Anterior cingulate cortex (tissue), 58 donors: ENCODE measurements at regions not wholly inside any gene's neighbourhood (a gene's known extent, or its start where the extent isn't known, plus 50 kb on each side); places are given as distances from the start of the nearest gene placed in this dataset.

Experiments
- DNase-seq, 58 donors: peaks; one replicate each; lab custom pipeline; 2025; lab: John Stamatoyannopoulos, UW

DNA sequence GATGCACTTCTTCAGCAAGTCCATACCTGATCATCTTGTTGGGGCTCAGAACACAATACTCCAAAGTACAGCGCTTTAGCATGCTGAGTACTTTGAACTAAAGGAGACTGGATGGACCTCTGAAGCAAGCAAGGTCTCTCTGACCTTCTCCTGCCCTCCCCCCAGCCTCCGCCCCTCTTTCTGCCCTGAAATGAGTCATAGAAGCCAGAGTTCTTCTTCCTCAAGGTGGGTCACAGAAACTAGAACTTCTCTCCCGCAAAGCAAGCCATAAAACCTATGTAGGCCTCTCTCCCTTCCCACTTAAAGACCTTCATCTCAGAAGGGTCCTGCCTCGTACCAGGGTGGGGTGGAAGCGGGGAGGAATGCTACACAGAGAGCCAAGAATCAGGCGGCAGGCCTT is 230.5 kb upstream of the PROK2 start:
- no peak for DNase-seq

DNA sequence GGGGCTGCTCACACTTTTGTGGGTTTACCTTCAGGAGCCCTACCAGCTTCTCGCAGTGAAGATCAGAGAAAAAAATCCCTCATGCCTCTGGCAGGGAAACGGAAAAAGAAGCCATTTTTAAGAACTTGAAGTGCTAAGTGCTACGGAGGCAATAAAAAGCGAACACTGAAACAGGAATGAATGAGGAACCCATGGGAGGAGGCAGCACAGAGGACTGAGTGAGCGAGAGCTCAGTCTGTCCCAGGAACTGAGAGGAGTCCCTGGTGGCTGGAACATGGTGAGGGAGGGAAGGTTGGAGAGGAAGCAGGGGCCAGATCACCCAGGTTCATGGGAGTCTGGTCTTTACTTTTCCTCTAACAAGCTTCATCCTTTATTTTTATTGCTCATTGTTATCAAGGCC is 228.1 kb upstream of the PROK2 start:
- DNase-seq, result no peak

DNA sequence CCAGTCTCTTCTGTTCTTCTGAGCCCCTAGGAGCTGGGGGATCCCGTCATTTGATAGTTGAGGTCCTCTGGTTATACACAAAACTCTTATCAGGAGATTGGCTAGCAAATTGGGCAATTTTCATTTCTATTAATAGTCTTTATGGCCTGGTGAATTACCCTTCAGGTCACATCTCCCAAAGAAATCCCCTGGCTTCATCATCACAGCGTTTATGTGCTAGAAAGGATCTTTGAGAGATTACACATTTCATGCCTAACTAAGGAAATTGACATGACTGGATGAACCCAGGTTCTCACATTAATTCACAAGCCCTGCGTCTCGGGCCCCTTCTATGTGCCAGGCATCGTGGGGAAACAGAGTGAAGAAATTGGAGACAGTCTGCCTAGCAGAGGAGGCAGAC is 227.4 kb upstream of the PROK2 start:
- DNase-seq, result no peak

DNA sequence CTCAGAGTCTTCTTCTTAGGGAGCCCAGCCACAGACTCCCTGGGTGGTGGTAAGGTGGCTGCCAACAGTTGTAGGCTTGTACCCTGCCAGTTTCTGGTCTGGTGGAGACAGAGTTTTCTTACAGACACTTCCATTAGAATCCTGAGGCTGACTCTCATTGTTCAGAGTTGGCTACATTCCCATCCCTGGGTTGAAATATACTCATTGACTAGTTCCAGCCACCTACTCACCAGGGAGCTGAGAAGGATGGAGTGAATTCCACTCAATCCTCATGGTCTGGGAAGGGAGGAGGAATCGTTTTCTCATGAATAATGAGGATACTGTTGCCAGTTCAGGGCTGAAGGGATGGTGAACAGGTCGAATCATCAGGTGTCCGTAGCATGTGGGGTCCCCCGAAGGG is 226.5 kb upstream of the PROK2 start:
- DNase-seq, result peak in 3 of 58 donors; percentile 5 to 29 (median 8)

DNA sequence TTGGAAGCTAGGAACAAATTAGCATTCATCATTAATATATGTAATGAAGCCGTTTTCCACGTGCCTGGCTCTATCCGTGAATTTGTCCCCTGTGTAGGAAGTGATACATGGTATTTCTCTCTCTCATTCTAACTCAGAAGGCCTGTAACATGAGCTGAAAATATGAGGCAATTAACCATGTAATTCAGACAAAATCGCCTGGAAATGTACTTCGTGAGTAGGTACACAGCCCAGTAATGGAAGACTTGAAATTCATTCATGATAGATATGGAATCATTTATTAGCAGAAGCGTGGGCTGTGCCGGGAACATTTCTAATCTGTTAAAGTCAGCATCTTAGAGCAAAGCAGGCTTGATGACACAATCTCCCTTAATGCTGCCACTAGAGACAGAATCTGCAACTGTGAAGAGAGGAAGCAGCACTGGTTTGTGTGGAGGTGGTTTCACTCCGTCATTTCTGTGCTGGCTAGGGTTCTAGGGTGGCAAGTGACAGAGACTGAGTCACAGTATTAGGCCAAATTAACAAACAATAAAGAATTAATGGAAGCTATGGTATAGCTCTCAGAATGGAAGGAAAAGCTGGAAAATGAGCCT is 225.0 kb upstream of the PROK2 start:
- peak in 5 of 58 donors; percentile 1 to 24 (median 9) for DNase-seq

DNA sequence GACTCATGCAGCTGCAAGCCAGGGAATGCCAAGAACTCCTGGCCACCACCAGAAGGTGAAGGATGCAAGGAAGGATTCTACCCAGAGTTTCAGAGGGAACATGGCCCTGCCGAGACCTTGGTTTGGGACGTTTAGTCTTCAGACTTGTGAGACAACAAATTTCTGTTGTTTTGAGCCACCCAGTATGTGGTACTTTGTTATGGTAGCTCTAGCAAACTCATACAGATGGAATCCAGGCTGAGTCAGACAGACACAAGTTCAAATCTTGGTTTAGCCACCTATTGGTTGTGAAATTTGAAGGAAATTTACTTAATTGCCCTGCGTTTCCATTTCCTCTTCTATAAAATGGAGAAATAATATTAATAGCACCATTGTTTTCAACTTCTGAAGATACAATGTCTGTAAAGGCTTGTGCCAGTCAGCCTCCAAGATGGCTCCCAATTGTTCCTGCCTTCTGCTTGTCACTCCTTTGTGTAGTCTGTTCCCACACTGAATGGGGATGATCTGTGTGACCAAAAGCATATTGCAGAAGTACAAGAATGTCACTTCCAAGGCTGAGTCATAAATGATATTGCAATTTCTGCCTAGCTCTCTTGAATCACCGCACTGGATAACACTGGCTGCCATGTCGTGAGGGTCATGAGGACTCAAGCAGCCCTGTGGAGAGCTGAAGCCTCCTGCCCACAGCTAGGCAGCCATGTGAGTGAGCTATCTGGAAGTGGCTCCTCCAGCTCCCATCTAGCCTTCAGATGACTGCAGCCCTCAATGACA is 223.5 kb upstream of the PROK2 start:
- no peak for DNase-seq

DNA sequence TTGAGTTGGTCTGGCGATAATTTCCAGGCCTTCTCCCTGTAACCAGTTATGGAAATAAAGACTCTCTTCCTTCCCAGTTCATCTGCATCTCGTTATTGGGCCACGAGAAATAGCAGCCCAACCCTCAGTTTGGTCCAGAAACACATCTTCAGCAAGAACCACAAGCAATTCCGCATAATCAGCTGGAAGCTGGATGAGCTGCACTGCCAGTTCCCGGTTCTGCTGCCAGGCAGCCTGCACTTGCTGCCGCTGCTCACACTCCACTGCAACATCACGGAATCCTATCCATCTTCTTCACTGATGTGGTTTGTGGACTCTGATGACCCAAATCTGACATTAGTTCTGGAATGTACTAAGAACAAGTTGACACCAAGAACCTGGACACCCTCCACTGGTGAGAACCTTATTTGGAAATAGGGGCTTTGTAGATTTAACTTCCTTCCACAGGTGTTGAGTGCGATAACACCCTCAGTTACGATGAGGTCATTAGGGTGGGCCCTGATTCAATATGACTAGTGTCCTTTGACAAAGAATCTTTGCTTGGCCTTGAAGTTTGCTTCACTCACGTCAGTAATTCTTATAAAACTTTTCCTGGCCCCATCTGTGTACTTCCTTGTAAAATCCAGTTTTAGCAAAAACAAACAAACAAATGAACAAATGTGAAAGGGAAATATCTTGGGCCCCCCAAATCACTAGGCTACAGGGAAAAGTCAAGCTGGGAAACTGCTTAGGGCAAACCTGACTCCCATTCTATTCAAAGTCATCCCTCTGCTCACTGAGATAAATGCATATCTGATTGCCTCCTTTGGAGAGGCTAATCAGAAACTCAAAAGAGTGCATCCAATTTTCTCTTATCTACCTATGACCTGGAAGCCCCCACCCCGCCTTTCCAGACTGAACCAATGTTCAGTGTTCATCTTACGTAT is 221.9 kb upstream of the PROK2 start:
- no peak for DNase-seq

DNA sequence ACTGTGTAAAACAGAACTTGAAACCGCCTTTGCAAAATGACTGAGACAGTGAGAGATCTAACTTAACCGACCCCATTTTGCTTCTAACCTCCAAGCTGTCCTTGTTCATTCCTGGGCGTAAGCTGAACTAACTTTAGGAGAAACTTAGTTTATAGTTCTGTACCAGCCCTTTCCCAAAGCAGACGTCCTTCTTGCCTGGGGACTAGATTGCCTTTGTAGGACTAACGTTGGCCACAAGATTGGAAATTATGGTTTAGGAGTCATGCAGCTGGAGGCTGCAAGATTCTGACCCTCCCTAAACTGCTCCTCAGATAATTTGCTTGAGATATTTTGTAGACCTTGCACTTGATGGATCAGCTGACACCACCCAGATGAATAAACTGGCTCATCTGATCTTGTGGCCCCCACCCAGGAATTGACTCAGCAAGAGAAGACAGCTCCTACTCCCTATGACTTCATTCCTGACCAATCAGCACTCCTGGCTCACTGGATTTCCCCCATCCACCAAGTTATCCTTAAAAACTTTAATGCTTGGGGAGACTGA is 219.9 kb upstream of the PROK2 start:
- DNase-seq, result no peak

DNA sequence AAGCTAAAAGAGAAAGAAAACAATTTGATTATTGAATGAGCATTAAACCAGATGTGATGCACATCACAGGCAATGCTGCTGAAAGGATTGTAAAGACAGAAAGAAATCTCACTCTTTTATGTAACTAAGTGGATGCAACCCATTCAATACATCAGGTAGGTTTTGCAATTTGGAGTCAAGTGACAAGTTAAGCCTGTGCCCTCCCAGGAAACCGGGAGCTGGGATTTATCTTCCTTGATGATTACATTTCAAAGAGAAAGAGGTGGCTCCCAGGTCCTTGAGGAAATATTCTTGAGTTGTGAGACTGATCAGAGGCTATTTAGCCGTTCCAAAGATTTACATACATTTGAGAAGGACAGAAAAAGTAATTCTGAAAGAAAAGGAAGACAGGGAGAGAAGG is 219.0 kb upstream of the PROK2 start:
- DNase-seq, result no peak

DNA sequence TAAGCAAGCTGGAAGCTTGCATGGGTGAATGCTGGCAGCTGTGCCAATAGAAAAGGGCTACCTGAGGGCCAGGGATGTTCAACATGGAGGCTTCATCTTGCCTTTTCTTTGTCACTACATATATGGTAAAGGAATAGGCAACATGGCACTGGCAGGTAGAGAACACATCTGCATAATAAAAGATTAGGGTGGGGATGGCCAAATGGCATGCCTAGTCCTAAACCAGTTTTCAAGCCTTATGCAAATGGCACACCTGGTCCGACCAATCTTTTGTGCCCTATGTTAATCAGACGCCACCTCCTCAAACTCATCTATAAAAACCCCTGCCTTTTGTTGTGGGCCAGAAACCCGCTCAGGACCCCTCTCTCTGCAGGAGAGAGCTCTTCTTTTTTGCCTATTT is 216.8 kb upstream of the PROK2 start:
- DNase-seq, result no peak

DNA sequence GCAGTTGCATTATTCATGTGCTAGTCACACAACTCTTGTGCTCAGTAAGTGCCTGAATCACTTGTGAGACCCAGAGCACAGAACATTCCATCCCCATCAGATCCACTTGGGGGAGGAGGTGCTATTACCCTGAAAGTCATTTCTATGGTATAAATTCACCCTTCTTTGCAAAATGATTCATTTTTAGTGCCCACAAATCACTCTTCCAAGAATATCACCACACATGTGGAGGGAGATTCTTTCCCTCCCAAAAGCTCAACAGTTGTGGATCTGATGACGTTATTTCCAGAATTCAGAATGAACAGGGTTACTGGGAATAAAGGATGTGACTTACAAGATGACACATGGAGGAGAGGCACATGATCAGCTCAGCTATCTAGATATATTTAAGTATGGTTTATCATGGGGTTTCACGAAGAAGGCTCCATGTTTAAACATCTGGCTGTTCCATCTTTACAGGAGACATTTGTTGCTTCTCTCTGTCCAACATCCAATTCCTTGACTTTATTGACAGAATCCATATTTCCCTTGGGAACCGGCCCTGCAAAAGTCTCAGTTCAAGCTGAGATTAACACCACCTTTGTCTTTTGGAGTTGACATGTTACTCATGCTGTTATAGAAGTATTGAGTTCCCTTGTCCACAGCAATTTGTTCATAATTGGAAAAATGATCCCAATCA is 214.2 kb upstream of the PROK2 start:
- DNase-seq, result peak in 2 of 58 donors; percentile 5 to 10

DNA sequence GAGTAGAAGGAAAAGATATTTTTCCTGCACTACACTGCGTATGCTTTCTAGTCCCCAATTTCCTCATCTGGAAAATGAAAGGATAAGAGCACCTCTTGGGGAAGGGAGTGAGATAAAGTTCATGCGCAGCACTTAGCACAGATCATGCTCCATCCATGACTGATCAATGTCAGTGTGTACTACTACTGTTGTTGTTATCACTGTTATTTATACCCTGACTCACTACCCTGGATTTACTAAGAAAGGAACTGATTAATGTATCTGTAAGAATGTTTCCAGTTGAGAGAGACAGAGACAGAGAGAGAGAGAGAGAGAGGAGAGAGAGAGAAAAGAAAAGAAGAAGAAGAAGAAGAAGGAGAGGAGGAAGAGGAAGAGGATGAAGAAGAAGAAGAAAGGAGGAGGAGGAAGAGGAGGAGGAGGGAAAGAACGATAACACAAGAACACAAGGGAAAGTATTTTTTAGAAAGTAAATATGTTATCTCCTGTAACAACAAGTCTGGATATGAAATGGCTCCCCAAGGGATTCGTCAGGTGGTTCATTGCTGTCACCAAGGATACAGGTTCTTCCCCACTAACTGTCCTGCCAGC is 212.2 kb upstream of the PROK2 start:
- DNase-seq, result no peak

DNA sequence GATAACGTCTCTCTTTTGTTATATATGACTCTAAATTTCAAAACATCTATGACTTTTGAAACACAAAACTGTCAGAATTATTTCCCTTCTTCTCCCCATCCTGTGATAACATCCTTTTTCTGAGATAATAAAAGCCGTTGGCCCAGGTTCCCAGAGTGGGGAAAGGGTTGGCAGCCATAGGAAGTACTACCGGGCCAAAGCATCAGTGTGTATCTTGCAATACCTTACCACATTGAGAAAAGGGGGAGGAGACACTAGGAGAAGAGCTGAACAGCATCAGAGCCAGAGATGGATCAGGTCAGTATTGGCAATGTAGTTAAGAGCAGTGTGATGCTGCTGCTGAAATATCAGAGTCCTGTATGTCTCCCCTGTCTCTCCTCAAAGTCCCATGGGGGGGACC is 210.0 kb upstream of the PROK2 start:
- DNase-seq, result no peak

DNA sequence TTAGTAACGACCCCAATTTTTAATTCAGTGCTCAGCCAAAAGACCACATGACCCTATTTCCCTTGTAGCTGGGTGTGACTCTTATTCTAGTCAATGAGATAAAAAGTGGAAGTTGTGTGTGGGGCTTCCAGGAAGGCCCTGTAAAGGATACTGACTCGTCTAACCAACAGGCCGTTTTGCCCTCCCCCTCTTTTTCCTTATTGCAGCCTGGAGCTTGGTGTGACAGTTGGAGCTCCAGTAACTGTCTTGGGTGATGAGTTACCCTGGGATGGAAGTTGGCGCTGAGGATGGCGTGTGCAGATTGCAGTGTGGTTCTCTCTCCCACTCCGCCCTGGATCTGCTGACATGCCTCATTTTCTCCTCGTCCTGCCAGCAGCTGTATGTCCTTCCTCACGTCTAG is 209.3 kb upstream of the PROK2 start:
- no peak for DNase-seq

DNA sequence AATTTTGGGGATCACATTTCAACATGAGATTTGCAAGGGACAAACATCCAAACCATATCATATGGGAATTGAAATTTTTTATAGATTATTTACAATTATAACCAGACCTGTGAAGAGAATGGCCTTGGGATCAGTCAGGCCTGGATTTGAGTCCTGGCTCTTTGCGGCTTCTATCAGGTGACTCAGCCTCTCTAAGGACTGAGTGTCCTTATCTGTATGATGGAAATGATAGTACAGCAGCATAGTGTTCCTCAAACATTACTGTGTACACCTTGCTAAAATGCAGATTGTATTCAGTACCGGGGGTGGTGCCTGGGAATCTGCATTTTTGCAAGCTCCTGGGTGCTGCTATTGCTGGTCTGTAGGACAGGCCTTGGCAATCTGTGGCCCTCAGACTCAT is 206.7 kb upstream of the PROK2 start:
- no peak for DNase-seq

DNA sequence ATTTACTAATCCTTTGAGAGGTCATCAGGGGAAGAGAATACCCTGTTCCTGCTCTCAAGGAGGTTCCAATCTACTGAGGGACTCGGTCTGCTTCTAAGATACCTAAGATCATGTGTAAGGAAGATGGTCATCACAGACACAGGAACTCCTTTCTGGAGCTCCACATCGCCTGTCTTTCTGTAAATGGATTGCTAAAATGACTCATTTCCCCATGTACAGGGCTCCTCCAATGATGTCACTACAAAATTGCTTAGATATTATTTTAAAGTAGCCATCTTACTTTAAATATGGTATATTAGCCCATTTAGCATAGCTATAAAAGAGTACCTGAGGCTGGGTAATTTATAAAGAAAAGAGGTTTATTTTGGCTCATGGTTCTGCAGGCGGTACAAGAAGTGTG is 206.1 kb upstream of the PROK2 start:
- DNase-seq, result no peak

DNA sequence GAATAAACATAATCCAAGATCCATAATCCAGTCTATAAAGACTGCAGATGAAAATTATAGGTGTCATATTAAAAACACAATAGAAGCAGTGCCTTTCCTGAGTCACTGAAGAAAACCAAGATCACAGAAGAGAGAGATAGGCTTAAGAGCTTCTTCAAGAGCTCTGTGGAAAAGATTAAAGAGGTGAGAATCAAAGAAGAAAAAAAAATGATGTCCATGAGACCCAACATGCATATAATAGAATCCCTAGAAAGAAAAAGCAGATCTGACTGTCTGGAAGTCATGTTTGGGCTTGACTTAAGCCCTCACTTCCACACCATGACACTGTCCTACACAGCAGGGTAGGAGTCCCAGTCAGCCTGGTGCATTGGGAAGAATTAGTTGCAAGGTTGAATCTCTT is 205.6 kb upstream of the PROK2 start:
- DNase-seq, result no peak

DNA sequence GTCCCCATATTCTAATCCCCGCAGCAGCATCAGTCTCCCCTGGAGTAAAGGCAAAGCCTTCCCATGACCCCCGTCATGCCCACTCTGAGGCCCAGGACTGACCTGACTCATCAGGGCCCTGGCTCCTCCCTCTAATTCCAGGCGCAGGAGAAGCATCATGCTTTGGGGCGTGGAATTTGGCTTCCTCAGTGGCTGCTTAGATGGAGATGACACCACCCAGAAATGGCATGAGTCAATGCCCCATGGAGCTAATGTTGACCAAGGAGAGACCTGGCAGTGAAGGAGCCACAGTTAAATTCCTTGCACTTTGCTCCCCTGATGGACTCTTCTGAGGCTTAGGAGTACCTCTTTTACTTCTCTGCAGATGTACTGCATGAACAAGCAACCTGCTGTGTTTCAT is 204.2 kb upstream of the PROK2 start:
- no peak for DNase-seq

DNA sequence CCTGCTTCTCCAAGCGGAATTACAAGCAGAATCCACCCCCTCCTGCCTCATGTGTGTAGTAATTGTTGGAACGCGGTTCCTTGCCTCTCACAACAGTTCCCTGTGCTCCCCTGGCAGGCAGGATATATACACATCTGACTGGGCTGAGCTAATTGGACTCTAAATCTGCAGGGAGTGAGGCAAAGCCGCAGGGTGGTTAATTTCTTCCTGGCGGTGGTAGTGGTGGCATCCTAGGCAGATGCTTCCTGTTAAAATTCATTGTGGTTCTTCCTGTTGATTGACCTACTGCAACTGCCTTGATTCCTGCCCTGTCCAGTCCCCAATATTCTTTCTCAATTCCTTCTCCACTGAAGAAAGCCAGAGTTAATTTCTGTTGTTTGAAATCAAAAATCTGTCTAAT is 202.9 kb upstream of the PROK2 start:
- DNase-seq, result no peak

DNA sequence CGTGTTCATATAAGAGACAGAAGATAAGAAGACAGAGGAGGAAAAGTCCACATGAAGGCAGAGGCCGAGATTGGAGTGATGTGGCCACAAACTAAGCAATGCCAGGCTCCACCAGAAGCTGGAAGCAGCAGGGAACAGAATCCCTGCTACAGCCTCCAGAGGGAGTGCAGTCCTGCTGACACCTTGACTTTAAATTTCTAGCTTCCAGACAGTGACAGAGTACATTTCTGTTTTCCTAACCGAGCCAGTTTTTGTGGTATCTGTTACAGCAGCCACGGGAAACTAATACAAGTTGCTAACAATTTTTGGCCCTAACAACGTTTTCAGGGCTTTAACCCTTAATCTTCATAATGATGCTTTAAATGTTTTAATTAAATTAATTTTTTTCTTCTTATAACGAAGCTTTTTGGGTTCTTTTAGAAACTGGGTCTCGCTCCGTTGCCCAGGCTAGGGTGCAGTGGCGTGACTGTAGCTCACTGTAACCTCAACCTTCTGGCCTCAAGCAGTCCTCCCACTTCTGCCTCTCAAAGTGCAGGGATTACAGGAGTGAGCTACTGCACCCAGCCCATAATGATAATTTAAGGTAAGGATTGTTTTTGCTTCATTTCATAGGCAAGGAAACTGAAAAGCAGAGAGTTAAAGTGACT is 202.3 kb upstream of the PROK2 start:
- no peak for DNase-seq
